HFFc6 (cell line): ENCODE measurements at regions not wholly inside any gene's neighbourhood (a gene's known extent, or its start where the extent isn't known, plus 50 kb on each side); places are given as distances from the start of the nearest gene placed in this dataset.

Experiments used
- DNase-seq: peaks from one replicate; pipeline ENCODE4 v3.0.0-alpha.2; 2018
- H3K27ac Mint-ChIP-seq: 2 replicates; pipeline ENCODE4 v1.8.0; 2020; ENCODE audit warnings: mild to moderate bottlenecking, mixed read lengths
- H3K27me3 Mint-ChIP-seq: 2 replicates; pipeline ENCODE4 v1.8.0; 2021; ENCODE audit warnings: mild to moderate bottlenecking, moderate library complexity, mixed read lengths; ENCODE audit not compliant: insufficient read depth
- H3K36me3 Mint-ChIP-seq: 2 replicates; pipeline ENCODE4 v1.8.0; 2021; ENCODE audit warnings: low read depth, mixed read lengths
- H3K4me1 Mint-ChIP-seq: 2 replicates; pipeline ENCODE4 v1.8.0; 2020; ENCODE audit warnings: low read depth, mixed read lengths
- H3K4me3 Mint-ChIP-seq: 2 replicates; pipeline ENCODE4 v1.8.0; 2020; ENCODE audit warnings: mild to moderate bottlenecking, moderate library complexity, mixed read lengths
- H3K9me3 Mint-ChIP-seq: 2 replicates; pipeline ENCODE4 v1.8.0; 2020; ENCODE audit warnings: mild to moderate bottlenecking, mixed read lengths
- CTCF ChIP-seq: fragments of 200-600 bp; sonication (generic); IDR thresholded peaks from 2 replicates; pipeline ENCODE4 v1.5.0; 2021; ENCODE audit warnings: antibody characterized with exemption, mild to moderate bottlenecking

GRCh38 chr4:184317234-184317918 is 99.7 kb upstream of the ENPP6 start:
- Mint-ChIP-seq H3K36me3 (no peaks in the 10 kb centered on the region), H3K4me3 (no peak overlapping the region), H3K27me3 (peaks cover 12% of the 10 kb centered on the region; the same call in 1 of the 2 replicates), H3K4me1 (peaks cover 5% of the 10 kb centered on the region), H3K9me3 (no peaks in the 10 kb centered on the region), H3K27ac (no peak overlapping the region)
- TF ChIP-seq CTCF, result no peak
- no peak for DNase-seq

GRCh38 chr4:184316821-184317220 is 99.1 kb upstream of the ENPP6 start:
- Mint-ChIP-seq H3K4me1 (peaks cover 5% of the 10 kb centered on the region), H3K9me3 (no peaks in the 10 kb centered on the region), H3K36me3 (no peaks in the 10 kb centered on the region), H3K4me3 (no peak overlapping the region), H3K27me3 (peaks cover 13% of the 10 kb centered on the region; the same call in 1 of the 2 replicates), H3K27ac (no peak overlapping the region)
- TF ChIP-seq CTCF, result no peak
- no peak for DNase-seq

GRCh38 chr4:184315675-184316359 is 98.1 kb upstream of the ENPP6 start:
- Mint-ChIP-seq H3K27me3 (peaks cover 13% of the 10 kb centered on the region), H3K4me1 (peaks cover 4% of the 10 kb centered on the region), H3K36me3 (no peaks in the 10 kb centered on the region), H3K4me3 (no peak overlapping the region), H3K27ac (no peak overlapping the region), H3K9me3 (no peaks in the 10 kb centered on the region)
- no peak for TF ChIP-seq CTCF
- DNase-seq, result no peak

GRCh38 chr4:184313702-184314659 is 96.3 kb upstream of the ENPP6 start:
- DNase-seq, result no peak
- no peak for TF ChIP-seq CTCF
- Mint-ChIP-seq H3K36me3 (no peaks in the 10 kb centered on the region), H3K4me1 (no peaks in the 10 kb centered on the region), H3K9me3 (no peaks in the 10 kb centered on the region), H3K27me3 (peaks cover 11% of the 10 kb centered on the region), H3K4me3 (no peak overlapping the region), H3K27ac (no peak overlapping the region)

GRCh38 chr4:184313058-184313581 is 95.4 kb upstream of the ENPP6 start:
- DNase-seq, result no peak
- no peaks in the 10 kb centered on the region for H3K36me3 Mint-ChIP-seq
- H3K27me3 Mint-ChIP-seq, result peaks cover 11% of the 10 kb centered on the region
- H3K9me3 Mint-ChIP-seq, result no peaks in the 10 kb centered on the region
- no peaks in the 10 kb centered on the region for H3K4me1 Mint-ChIP-seq
- H3K4me3 Mint-ChIP-seq, result no peak overlapping the region
- no peak overlapping the region for H3K27ac Mint-ChIP-seq
- TF ChIP-seq CTCF, result no peak
